PFSK-1 (cell line): ENCODE measurements at regions not wholly inside any gene's neighbourhood (a gene's known extent, or its start where the extent isn't known, plus 50 kb on each side); places are given as distances from the start of the nearest gene placed in this dataset.

Source experiments
- POLR2AphosphoS5 ChIP-seq: IDR thresholded peaks from 2 replicates; pipeline ENCODE4 v1.6.1; 2012; ENCODE audit warnings: low read depth, mild to moderate bottlenecking, control low read depth, low read length, moderate library complexity
- REST ChIP-seq, 2 experiments: IDR thresholded peaks; 2 replicates each; pipeline versions ENCODE4 v1.6.1 to v1.8.0; 2011 to 2012; ENCODE audit warnings: low read depth in 2 of 2, low read length in 2 of 2, control low read depth in 1 of 2, inconsistent platforms in 1 of 2, mild to moderate bottlenecking in 1 of 2, moderate library complexity in 1 of 2; ENCODE audit not compliant: insufficient read depth in 1 of 2
- TAF1 ChIP-seq: IDR thresholded peaks from 2 replicates; pipeline ENCODE4 v1.6.1; 2012; ENCODE audit warnings: low read length, control low read depth, borderline replicate concordance; ENCODE audit not compliant: insufficient read depth

GRCh38 chr13:99050983-99051488, 73.2 kb upstream of the DOCK9 start:
- TF ChIP-seq POLR2AphosphoS5 (no peak), TAF1 (no peak), REST (IDR thresholded peaks at IDR 0.05; ENCODE audit: insufficient read depth in 1 of 2, low read depth in 2 of 2, low read length in 2 of 2) (no peak)
